Activated T-helper 1 cell treated with anti-CD3 and anti-CD28 coated beads, Interleukin-12 subunit alpha, Interleukin-12 subunit beta, Interleukin-2, Interleukin-4 antibody, amounts not matched to agents 30 ng/mL and 10 ng/mL and 1 ng/mL, durations not matched to agents 14 hours and 24 hours and 36 hours (primary cell): ENCODE measurements at regions not wholly inside any gene's neighbourhood (a gene's known extent, or its start where the extent isn't known, plus 50 kb on each side); places are given as distances from the start of the nearest gene placed in this dataset.

Experiments
- DNase-seq: peaks from one replicate; pipeline ENCODE4 v3.0.0; 2021; ENCODE audit warnings: low spot score
- H3K27ac Mint-ChIP-seq: one replicate; pipeline ENCODE4 v1.8.0; 2021; ENCODE audit warnings: mild to moderate bottlenecking, mixed read lengths
- H3K27me3 Mint-ChIP-seq: one replicate; pipeline ENCODE4 v1.8.0; 2022; ENCODE audit warnings: mild to moderate bottlenecking, moderate library complexity, mixed read lengths; ENCODE audit not compliant: insufficient read depth
- H3K36me3 Mint-ChIP-seq: one replicate; pipeline ENCODE4 v1.8.0; 2021; ENCODE audit warnings: low read depth, mixed read lengths
- H3K4me1 Mint-ChIP-seq: one replicate; pipeline ENCODE4 v1.8.0; 2021; ENCODE audit warnings: low read depth, mixed read lengths
- H3K4me3 Mint-ChIP-seq: one replicate; pipeline ENCODE4 v1.8.0; 2021; ENCODE audit warnings: mild to moderate bottlenecking, moderate library complexity, mixed read lengths
- H3K9me3 Mint-ChIP-seq: one replicate; pipeline ENCODE4 v1.8.0; 2021; ENCODE audit warnings: mixed read lengths
- intact Hi-C: fragments of 100-400 bp; cut with micrococcal nuclease; formaldehyde crosslinking; loops from one replicate; pipeline ENCODE4 v1.15.1; 2024

- no peaks in the 10 kb centered on the region for H3K36me3 Mint-ChIP-seq
- H3K4me1 Mint-ChIP-seq, result no peaks in the 10 kb centered on the region
- intact Hi-C loops, result no loop called here
- no peak for DNase-seq
- H3K27me3 Mint-ChIP-seq, result no peaks in the 10 kb centered on the region
- no peak overlapping the region for H3K4me3 Mint-ChIP-seq
- H3K9me3 Mint-ChIP-seq, result peaks cover 3% of the 10 kb centered on the region
- no peak overlapping the region for H3K27ac Mint-ChIP-seq
Measured at GRCh38 chr1:190608282-190608681, 130.6 kb upstream of the BRINP3 start.

GRCh38 chr1:190615818-190616217 is 138.2 kb upstream of the BRINP3 start:
- H3K4me3 Mint-ChIP-seq, result no peak overlapping the region
- no peak overlapping the region for H3K27ac Mint-ChIP-seq
- H3K9me3 Mint-ChIP-seq, result peaks cover 3% of the 10 kb centered on the region
- H3K36me3 Mint-ChIP-seq, result no peaks in the 10 kb centered on the region
- H3K4me1 Mint-ChIP-seq, result no peaks in the 10 kb centered on the region
- intact Hi-C loops, result no loop called here
- no peak for DNase-seq
- H3K27me3 Mint-ChIP-seq, result no peaks in the 10 kb centered on the region

GRCh38 chr1:190616235-190616634 is 138.6 kb upstream of the BRINP3 start:
- Mint-ChIP-seq H3K4me3 (no peak overlapping the region), H3K9me3 (peaks cover 3% of the 10 kb centered on the region), H3K4me1 (no peaks in the 10 kb centered on the region), H3K36me3 (no peaks in the 10 kb centered on the region), H3K27me3 (no peaks in the 10 kb centered on the region), H3K27ac (no peak overlapping the region)
- intact Hi-C loops, result no loop called here
- no peak for DNase-seq

GRCh38 chr1:190619724-190620123 is 142.1 kb upstream of the BRINP3 start:
- intact Hi-C loops, result no loop called here
- no peak overlapping the region for H3K4me3 Mint-ChIP-seq
- no peak overlapping the region for H3K27ac Mint-ChIP-seq

GRCh38 chr1:190633488-190633887 is 155.8 kb upstream of the BRINP3 start:
- intact Hi-C loops, result no loop called here
- H3K27me3 Mint-ChIP-seq, result no peaks in the 10 kb centered on the region
- H3K4me1 Mint-ChIP-seq, result no peaks in the 10 kb centered on the region
- DNase-seq, result no peak
- H3K9me3 Mint-ChIP-seq, result peaks cover 16% of the 10 kb centered on the region
- H3K27ac Mint-ChIP-seq, result no peak overlapping the region
- no peak overlapping the region for H3K4me3 Mint-ChIP-seq
- H3K36me3 Mint-ChIP-seq, result no peaks in the 10 kb centered on the region

More at GRCh38 chr1:190619724-190620123, 142.1 kb upstream of the BRINP3 start:
- Mint-ChIP-seq H3K27me3 (no peaks in the 10 kb centered on the region), H3K9me3 (peaks cover 3% of the 10 kb centered on the region), H3K36me3 (no peaks in the 10 kb centered on the region), H3K4me1 (no peaks in the 10 kb centered on the region)
- no peak for DNase-seq

- intact Hi-C loops, result no loop called here
- no peaks in the 10 kb centered on the region for H3K27me3 Mint-ChIP-seq
- H3K9me3 Mint-ChIP-seq, result peaks cover 16% of the 10 kb centered on the region
- H3K4me1 Mint-ChIP-seq, result no peaks in the 10 kb centered on the region
- no peaks in the 10 kb centered on the region for H3K36me3 Mint-ChIP-seq
- DNase-seq, result no peak
- H3K27ac Mint-ChIP-seq, result no peak overlapping the region
- no peak overlapping the region for H3K4me3 Mint-ChIP-seq
Measured at GRCh38 chr1:190634134-190634533, 156.5 kb upstream of the BRINP3 start.

GRCh38 chr1:190649553-190649952 is 171.9 kb upstream of the BRINP3 start:
- intact Hi-C loops, result no loop called here
- Mint-ChIP-seq H3K27ac (no peak overlapping the region), H3K4me1 (no peaks in the 10 kb centered on the region), H3K27me3 (no peaks in the 10 kb centered on the region), H3K9me3 (peaks cover 21% of the 10 kb centered on the region), H3K4me3 (no peak overlapping the region), H3K36me3 (no peaks in the 10 kb centered on the region)
- no peak for DNase-seq

- no peaks in the 10 kb centered on the region for H3K27me3 Mint-ChIP-seq
- peaks cover 12% of the 10 kb centered on the region for H3K9me3 Mint-ChIP-seq
- no peak for DNase-seq
- H3K27ac Mint-ChIP-seq, result no peak overlapping the region
- no peak overlapping the region for H3K4me3 Mint-ChIP-seq
- no peaks in the 10 kb centered on the region for H3K4me1 Mint-ChIP-seq
- intact Hi-C loops, result no loop called here
- H3K36me3 Mint-ChIP-seq, result no peaks in the 10 kb centered on the region
Measured at GRCh38 chr1:190658907-190659306, 181.2 kb upstream of the BRINP3 start.

GRCh38 chr1:190663962-190664361 is 186.3 kb upstream of the BRINP3 start:
- H3K4me3 Mint-ChIP-seq, result no peak overlapping the region
- no peaks in the 10 kb centered on the region for H3K4me1 Mint-ChIP-seq
- H3K9me3 Mint-ChIP-seq, result peaks cover 9% of the 10 kb centered on the region
- H3K36me3 Mint-ChIP-seq, result no peaks in the 10 kb centered on the region
- H3K27ac Mint-ChIP-seq, result no peak overlapping the region
- no peak for DNase-seq
- intact Hi-C loops, result no loop called here
- no peaks in the 10 kb centered on the region for H3K27me3 Mint-ChIP-seq

GRCh38 chr1:190665045-190665444 is 187.4 kb upstream of the BRINP3 start:
- Mint-ChIP-seq H3K27ac (no peak overlapping the region), H3K27me3 (no peaks in the 10 kb centered on the region), H3K4me1 (no peaks in the 10 kb centered on the region), H3K4me3 (no peak overlapping the region), H3K9me3 (peaks cover 12% of the 10 kb centered on the region), H3K36me3 (no peaks in the 10 kb centered on the region)
- intact Hi-C loops, result no loop called here
- no peak for DNase-seq

GRCh38 chr1:190667914-190668313 is 190.2 kb upstream of the BRINP3 start:
- no peaks in the 10 kb centered on the region for H3K27me3 Mint-ChIP-seq
- H3K4me1 Mint-ChIP-seq, result no peaks in the 10 kb centered on the region
- peaks cover 14% of the 10 kb centered on the region for H3K9me3 Mint-ChIP-seq
- no peak overlapping the region for H3K27ac Mint-ChIP-seq
- no peak for DNase-seq
- H3K36me3 Mint-ChIP-seq, result no peaks in the 10 kb centered on the region
- H3K4me3 Mint-ChIP-seq, result no peak overlapping the region
- intact Hi-C loops, result no loop called here

GRCh38 chr1:190679044-190679443 is 201.4 kb upstream of the BRINP3 start:
- intact Hi-C loops, result no loop called here
- no peak overlapping the region for H3K27ac Mint-ChIP-seq
- no peaks in the 10 kb centered on the region for H3K4me1 Mint-ChIP-seq
- H3K36me3 Mint-ChIP-seq, result no peaks in the 10 kb centered on the region
- H3K4me3 Mint-ChIP-seq, result no peak overlapping the region
- no peak for DNase-seq
- no peaks in the 10 kb centered on the region for H3K27me3 Mint-ChIP-seq
- peaks cover 2% of the 10 kb centered on the region for H3K9me3 Mint-ChIP-seq

- no peaks in the 10 kb centered on the region for H3K4me1 Mint-ChIP-seq
- no peaks in the 10 kb centered on the region for H3K9me3 Mint-ChIP-seq
- no peak overlapping the region for H3K4me3 Mint-ChIP-seq
- no peaks in the 10 kb centered on the region for H3K36me3 Mint-ChIP-seq
- no peak for DNase-seq
- H3K27ac Mint-ChIP-seq, result no peak overlapping the region
- intact Hi-C loops, result no loop called here
- no peaks in the 10 kb centered on the region for H3K27me3 Mint-ChIP-seq
Measured at GRCh38 chr1:190679454-190679853, 201.8 kb upstream of the BRINP3 start.

- H3K4me3 Mint-ChIP-seq, result no peak overlapping the region
- no peaks in the 10 kb centered on the region for H3K9me3 Mint-ChIP-seq
- H3K4me1 Mint-ChIP-seq, result no peaks in the 10 kb centered on the region
- no peak for DNase-seq
- intact Hi-C loops, result no loop called here
- no peaks in the 10 kb centered on the region for H3K27me3 Mint-ChIP-seq
- no peak overlapping the region for H3K27ac Mint-ChIP-seq
- H3K36me3 Mint-ChIP-seq, result no peaks in the 10 kb centered on the region
Measured at GRCh38 chr1:190679983-190680382, 202.3 kb upstream of the BRINP3 start.
